Glutamatergic neuron (in vitro differentiated cells): ENCODE measurements at regions not wholly inside any gene's neighbourhood (a gene's known extent, or its start where the extent isn't known, plus 50 kb on each side); places are given as distances from the start of the nearest gene placed in this dataset.

Experiments
- DNase-seq: peaks from one replicate; pipeline ENCODE4 v3.0.0; 2022
- H3K27ac Mint-ChIP-seq: one replicate; pipeline ENCODE4 v1.8.0; 2020; ENCODE audit warnings: mild to moderate bottlenecking, mixed read lengths, inconsistent platforms; ENCODE audit not compliant: unreplicated experiment
- H3K27me3 Mint-ChIP-seq: one replicate; pipeline ENCODE4 v1.8.0; 2020; ENCODE audit warnings: mild to moderate bottlenecking, moderate library complexity, mixed read lengths, inconsistent platforms; ENCODE audit not compliant: unreplicated experiment
- H3K36me3 Mint-ChIP-seq: one replicate; pipeline ENCODE4 v1.8.0; 2020; ENCODE audit warnings: mild to moderate bottlenecking, mixed read lengths, inconsistent platforms; ENCODE audit not compliant: unreplicated experiment
- H3K4me1 Mint-ChIP-seq: one replicate; pipeline ENCODE4 v1.8.0; 2020; ENCODE audit warnings: mild to moderate bottlenecking, low read depth, mixed read lengths, inconsistent platforms; ENCODE audit not compliant: unreplicated experiment
- H3K4me3 Mint-ChIP-seq: one replicate; pipeline ENCODE4 v1.8.0; 2020; ENCODE audit warnings: mild to moderate bottlenecking, mixed read lengths, inconsistent platforms; ENCODE audit not compliant: unreplicated experiment
- H3K9me3 Mint-ChIP-seq: one replicate; pipeline ENCODE4 v1.8.0; 2020; ENCODE audit warnings: mild to moderate bottlenecking, moderate library complexity, mixed read lengths, inconsistent platforms; ENCODE audit not compliant: unreplicated experiment
- TF ChIP-seq, protein P1 (sequence below): fragments of 200-600 bp; sonication (generic); IDR thresholded peaks from one replicate; pipeline ENCODE4 v1.5.0; 2021; ENCODE audit not compliant: partially characterized antibody, unreplicated experiment

DNA sequence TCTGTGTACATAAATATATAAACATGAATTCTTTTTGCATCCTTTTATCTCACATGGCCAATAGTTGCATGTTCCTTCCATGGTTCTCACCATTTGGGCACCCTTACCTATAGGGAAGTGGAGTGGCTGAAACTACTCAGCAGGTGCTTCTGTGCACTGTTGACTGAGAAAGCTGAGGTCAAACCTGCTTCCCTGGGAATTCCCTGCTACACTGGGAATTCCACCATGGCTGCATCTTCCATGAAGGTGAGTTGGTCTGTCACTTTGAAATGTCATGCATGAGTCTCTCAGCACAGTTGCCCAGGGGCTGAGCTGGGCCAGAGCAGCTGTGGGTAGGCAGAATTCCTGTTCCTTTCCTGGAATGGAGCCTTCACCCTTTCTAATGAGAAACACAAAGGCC, 193.8 kb upstream of the PRSS16 start:
- Mint-ChIP-seq H3K4me1 (no peaks in the 10 kb centered on the region), H3K27me3 (peaks cover 2% of the 10 kb centered on the region), H3K27ac (no peak overlapping the region), H3K9me3 (no peaks in the 10 kb centered on the region), H3K4me3 (no peak overlapping the region), H3K36me3 (no peaks in the 10 kb centered on the region)
- TF ChIP-seq, protein P1, sequence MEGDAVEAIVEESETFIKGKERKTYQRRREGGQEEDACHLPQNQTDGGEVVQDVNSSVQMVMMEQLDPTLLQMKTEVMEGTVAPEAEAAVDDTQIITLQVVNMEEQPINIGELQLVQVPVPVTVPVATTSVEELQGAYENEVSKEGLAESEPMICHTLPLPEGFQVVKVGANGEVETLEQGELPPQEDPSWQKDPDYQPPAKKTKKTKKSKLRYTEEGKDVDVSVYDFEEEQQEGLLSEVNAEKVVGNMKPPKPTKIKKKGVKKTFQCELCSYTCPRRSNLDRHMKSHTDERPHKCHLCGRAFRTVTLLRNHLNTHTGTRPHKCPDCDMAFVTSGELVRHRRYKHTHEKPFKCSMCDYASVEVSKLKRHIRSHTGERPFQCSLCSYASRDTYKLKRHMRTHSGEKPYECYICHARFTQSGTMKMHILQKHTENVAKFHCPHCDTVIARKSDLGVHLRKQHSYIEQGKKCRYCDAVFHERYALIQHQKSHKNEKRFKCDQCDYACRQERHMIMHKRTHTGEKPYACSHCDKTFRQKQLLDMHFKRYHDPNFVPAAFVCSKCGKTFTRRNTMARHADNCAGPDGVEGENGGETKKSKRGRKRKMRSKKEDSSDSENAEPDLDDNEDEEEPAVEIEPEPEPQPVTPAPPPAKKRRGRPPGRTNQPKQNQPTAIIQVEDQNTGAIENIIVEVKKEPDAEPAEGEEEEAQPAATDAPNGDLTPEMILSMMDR = no peak
- DNase-seq = no peak

DNA sequence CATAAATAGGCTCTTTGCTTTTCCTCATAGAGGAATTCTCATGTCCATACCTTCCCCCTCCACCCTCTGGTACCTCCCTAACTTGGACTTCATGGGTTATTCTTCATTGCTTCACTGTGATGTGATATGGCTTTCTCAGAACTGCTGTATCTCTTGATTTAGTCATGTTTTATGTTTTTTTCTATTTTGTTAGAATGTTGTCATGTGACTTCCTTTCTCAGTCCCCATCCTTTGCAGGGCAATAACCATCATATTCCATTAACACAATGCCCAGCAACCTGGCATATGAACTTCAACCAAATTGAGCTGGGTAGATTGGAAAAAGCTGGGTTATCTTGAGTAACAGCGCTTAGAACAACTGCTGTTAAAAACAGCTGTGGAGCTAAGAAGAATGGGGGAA, 190.9 kb upstream of the PRSS16 start:
- no peaks in the 10 kb centered on the region for H3K4me1 Mint-ChIP-seq
- H3K27ac Mint-ChIP-seq = no peak overlapping the region
- H3K9me3 Mint-ChIP-seq = no peaks in the 10 kb centered on the region
- no peaks in the 10 kb centered on the region for H3K27me3 Mint-ChIP-seq
- DNase-seq = no peak
- no peaks in the 10 kb centered on the region for H3K36me3 Mint-ChIP-seq
- TF ChIP-seq, protein P1 = no peak
- no peak overlapping the region for H3K4me3 Mint-ChIP-seq

DNA sequence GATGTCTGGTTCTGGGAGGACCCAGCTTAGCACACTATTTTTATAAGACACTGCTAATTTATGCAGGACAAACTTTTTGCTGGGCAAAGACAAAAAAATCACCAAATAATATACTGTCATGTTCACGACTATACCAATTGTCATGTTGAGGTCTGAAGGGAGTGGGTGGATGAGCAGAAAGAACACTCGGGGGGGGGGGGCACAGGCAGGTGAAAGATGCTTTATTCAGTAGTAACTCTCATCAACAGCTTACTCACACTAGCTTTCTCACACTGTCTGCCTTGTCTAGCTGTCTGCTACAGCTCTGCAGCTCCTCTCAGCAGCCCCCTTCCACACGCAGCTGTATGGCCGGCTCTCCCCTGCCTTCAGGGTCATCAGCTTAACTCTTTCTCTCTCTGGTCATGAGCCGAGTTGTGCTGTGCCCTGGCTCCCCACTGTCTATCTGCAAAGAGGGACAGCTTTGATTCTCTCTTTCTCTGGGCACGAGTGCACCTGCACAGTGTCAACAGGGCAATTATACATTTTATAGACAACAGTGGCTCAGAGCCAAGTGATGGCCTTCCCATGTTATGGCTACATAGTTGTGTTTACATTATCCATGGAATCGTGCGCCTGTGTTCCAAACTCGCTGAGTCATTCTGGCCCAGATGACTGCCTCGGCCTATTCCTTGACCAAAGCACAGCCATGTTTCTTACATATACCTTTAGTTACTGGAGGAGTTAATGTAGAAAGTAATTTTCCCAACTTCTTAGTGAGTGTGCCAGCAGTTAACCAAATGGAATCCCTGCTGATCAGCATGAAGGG, 187.7 kb upstream of the PRSS16 start:
- no peaks in the 10 kb centered on the region for H3K4me1 Mint-ChIP-seq
- H3K27ac Mint-ChIP-seq = no peak overlapping the region
- H3K9me3 Mint-ChIP-seq = no peaks in the 10 kb centered on the region
- H3K36me3 Mint-ChIP-seq = no peaks in the 10 kb centered on the region
- no peak for DNase-seq
- no peak overlapping the region for H3K4me3 Mint-ChIP-seq
- TF ChIP-seq, protein P1 = no peak
- no peaks in the 10 kb centered on the region for H3K27me3 Mint-ChIP-seq

DNA sequence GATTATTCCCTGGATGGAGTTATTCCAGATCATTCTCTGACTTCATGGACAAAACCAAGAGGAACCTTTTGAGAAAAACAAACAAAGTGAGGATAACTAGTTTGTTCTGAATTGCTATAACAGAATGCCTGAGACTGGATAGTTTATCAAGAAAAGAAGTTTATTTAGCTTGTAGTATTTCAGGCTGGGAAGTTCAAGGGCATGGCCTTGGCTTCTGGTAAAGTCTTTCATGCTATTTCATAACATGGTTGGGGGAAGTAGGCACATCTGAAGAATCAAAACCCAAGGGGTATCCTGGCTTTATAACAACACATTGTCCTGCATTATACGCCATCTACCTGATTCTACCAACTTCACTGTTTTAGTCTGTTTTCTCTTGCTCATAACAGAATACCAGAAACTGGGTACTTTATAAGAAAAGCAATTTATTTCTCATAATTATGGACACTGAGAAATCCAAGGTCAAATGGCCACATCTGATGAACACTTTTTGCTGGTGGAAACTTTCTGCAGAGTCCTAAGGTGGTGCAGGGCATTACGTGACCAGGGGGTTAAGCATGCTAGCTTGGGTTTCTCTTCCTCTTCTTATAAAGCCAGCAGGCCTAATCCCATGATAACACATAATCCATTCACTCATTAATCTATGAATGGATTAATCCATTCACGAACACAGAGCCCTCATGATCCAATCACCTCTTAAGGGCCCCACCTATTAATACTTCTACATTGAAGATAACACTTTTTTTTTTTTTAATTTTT, 186.1 kb upstream of the PRSS16 start:
- Mint-ChIP-seq H3K27ac (no peak overlapping the region), H3K27me3 (no peaks in the 10 kb centered on the region), H3K9me3 (no peaks in the 10 kb centered on the region), H3K4me3 (no peak overlapping the region), H3K36me3 (no peaks in the 10 kb centered on the region), H3K4me1 (no peaks in the 10 kb centered on the region)
- TF ChIP-seq, protein P1 = no peak
- no peak for DNase-seq

DNA sequence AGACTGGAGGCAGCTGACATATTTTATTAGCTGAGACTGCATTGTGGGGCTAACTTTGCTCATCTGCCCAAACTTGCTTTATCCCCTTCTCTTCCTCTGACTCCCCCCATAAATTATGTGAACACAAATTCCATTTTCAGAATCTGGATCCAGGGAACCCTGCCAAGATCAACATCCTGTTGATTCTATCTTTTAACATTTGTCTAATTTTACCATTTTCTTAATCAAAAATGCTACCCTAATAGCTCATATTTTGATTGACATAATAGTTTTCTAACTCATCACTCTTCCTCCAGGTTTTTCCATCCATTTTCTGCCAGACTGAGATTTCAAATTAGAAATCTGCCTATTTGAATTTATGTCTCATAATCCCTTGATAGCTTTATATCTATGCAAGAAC, 184.7 kb upstream of the PRSS16 start:
- DNase-seq = no peak
- Mint-ChIP-seq H3K36me3 (no peaks in the 10 kb centered on the region), H3K27me3 (no peaks in the 10 kb centered on the region), H3K4me3 (no peak overlapping the region), H3K9me3 (no peaks in the 10 kb centered on the region), H3K27ac (no peak overlapping the region), H3K4me1 (no peaks in the 10 kb centered on the region)
- TF ChIP-seq, protein P1 = no peak
